Vagina (tissue), 2 donors: ENCODE measurements at regions not wholly inside any gene's neighbourhood (a gene's known extent, or its start where the extent isn't known, plus 50 kb on each side); places are given as distances from the start of the nearest gene placed in this dataset.

Source experiments
- DNase-seq, 2 donors: peaks; one replicate each; pipeline ENCODE4 v3.0.0-alpha.2; 2017; ENCODE audit errors: extremely low spot score in 2 of 2
- H3K27ac ChIP-seq: fragments of 200-600 bp; sonication (generic); one replicate; pipeline ENCODE4 v1.5.1; 2019
- H3K27me3 ChIP-seq: fragments of 200-600 bp; sonication (generic); one replicate; pipeline ENCODE4 v1.5.1; 2019
- H3K36me3 ChIP-seq, 2 donors: fragments of 200-600 bp; sonication (generic); one replicate each; pipeline ENCODE4 v1.5.1; 2017 to 2019
- H3K4me1 ChIP-seq: fragments of 200-600 bp; sonication (generic); one replicate; pipeline ENCODE4 v1.5.1; 2019
- H3K4me3 ChIP-seq, 2 donors: fragments of 200-600 bp; sonication (generic); 1 replicate in 1 of 2; 2 replicates in 1 of 2; pipeline ENCODE4 v1.5.1; 2016 to 2019
- H3K9me3 ChIP-seq: fragments of 200-600 bp; sonication (generic); one replicate; pipeline ENCODE4 v1.5.1; 2019
- CTCF ChIP-seq, 3 experiments: fragments of 450-650 bp in 2 of 3; fragments of 200-600 bp in 1 of 3; sonication (generic) in 1 of 3; IDR thresholded peaks; one replicate each; pipeline ENCODE4 v1.5.1; 2017 to 2019; ENCODE audit warnings: antibody characterized with exemption in 3 of 3, mild to moderate bottlenecking in 2 of 3, moderate library complexity in 2 of 3
- POLR2A ChIP-seq, 2 donors: fragments of 450-650 bp; IDR thresholded peaks; one replicate each; pipeline ENCODE4 v1.6.1; 2017; ENCODE audit warnings: antibody characterized with exemption in 2 of 2, mild to moderate bottlenecking in 2 of 2, moderate library complexity in 2 of 2
- POLR2AphosphoS5 ChIP-seq, 2 donors: sonication (generic); formaldehyde crosslinking; IDR thresholded peaks; one replicate each; pipeline ENCODE4 v1.9.0; 2017; ENCODE audit warnings: antibody characterized with exemption in 2 of 2, mild to moderate bottlenecking in 2 of 2, low read depth in 1 of 2; ENCODE audit not compliant: insufficient read depth in 1 of 2
- intact Hi-C: fragments of 100-400 bp; cut with DNase I; formaldehyde crosslinking; loops from one replicate; pipeline ENCODE4 v1.15.1; 2023

- Histone ChIP-seq H3K4me3 (no peak overlapping the region), H3K9me3 (no peaks in the 10 kb centered on the region), H3K27ac (no peak overlapping the region), H3K36me3 (no peaks in the 10 kb centered on the region), H3K27me3 (no peaks in the 10 kb centered on the region), H3K4me1 (no peaks in the 10 kb centered on the region)
- TF ChIP-seq POLR2A (IDR thresholded peaks at IDR 0.05) (no peak), CTCF (IDR thresholded peaks at IDR 0.05) (no peak), POLR2AphosphoS5 (IDR thresholded peaks at IDR 0.05; ENCODE audit: insufficient read depth in 1 of 2, low read depth in 1 of 2) (no peak)
- DNase-seq = no peak
- intact Hi-C loops = no loop called here
Measured at GRCh38 chr1:79129914-79130313, 123.4 kb upstream of the ADGRL4 start.

GRCh38 chr1:79128722-79129121 lies 122.2 kb upstream of the ADGRL4 start:
- H3K27me3 ChIP-seq = no peaks in the 10 kb centered on the region
- no peaks in the 10 kb centered on the region for H3K4me1 ChIP-seq
- H3K27ac ChIP-seq = no peak overlapping the region
- intact Hi-C loops = no loop called here
- DNase-seq = no peak
- H3K4me3 ChIP-seq = no peak overlapping the region
- no peak for TF ChIP-seq CTCF (IDR thresholded peaks at IDR 0.05)
- H3K36me3 ChIP-seq = no peaks in the 10 kb centered on the region
- no peaks in the 10 kb centered on the region for H3K9me3 ChIP-seq

GRCh38 chr1:79124756-79125155 lies 118.2 kb upstream of the ADGRL4 start:
- intact Hi-C loops = no loop called here
- H3K9me3 ChIP-seq = no peaks in the 10 kb centered on the region
- H3K4me3 ChIP-seq = no peak overlapping the region
- TF ChIP-seq POLR2A (IDR thresholded peaks at IDR 0.05) = no peak
- TF ChIP-seq POLR2AphosphoS5 (IDR thresholded peaks at IDR 0.05; ENCODE audit: insufficient read depth in 1 of 2, low read depth in 1 of 2) = no peak
- TF ChIP-seq CTCF (IDR thresholded peaks at IDR 0.05) = no peak
- H3K36me3 ChIP-seq = no peaks in the 10 kb centered on the region
- no peak for DNase-seq
- no peaks in the 10 kb centered on the region for H3K27me3 ChIP-seq
- H3K4me1 ChIP-seq = no peaks in the 10 kb centered on the region
- no peak overlapping the region for H3K27ac ChIP-seq

- TF ChIP-seq POLR2AphosphoS5 (IDR thresholded peaks at IDR 0.05; ENCODE audit: insufficient read depth in 1 of 2, low read depth in 1 of 2) = no peak
- TF ChIP-seq POLR2A (IDR thresholded peaks at IDR 0.05) = no peak
- no peak for TF ChIP-seq CTCF (IDR thresholded peaks at IDR 0.05)
- H3K4me3 ChIP-seq = no peak overlapping the region
- H3K27me3 ChIP-seq = no peaks in the 10 kb centered on the region
- intact Hi-C loops = no loop called here
- H3K9me3 ChIP-seq = no peaks in the 10 kb centered on the region
- no peak overlapping the region for H3K27ac ChIP-seq
- H3K4me1 ChIP-seq = no peaks in the 10 kb centered on the region
- no peak for DNase-seq
- H3K36me3 ChIP-seq = no peaks in the 10 kb centered on the region
Measured at GRCh38 chr1:79122521-79122920, 116.0 kb upstream of the ADGRL4 start.

GRCh38 chr1:79117376-79117775 lies 110.8 kb upstream of the ADGRL4 start:
- intact Hi-C loops = no loop called here
- no peak overlapping the region for H3K27ac ChIP-seq
- no peak overlapping the region for H3K4me3 ChIP-seq
- no peak for DNase-seq
- no peaks in the 10 kb centered on the region for H3K36me3 ChIP-seq
- TF ChIP-seq POLR2A (IDR thresholded peaks at IDR 0.05) (no peak), CTCF (IDR thresholded peaks at IDR 0.05) (no peak), POLR2AphosphoS5 (IDR thresholded peaks at IDR 0.05; ENCODE audit: insufficient read depth in 1 of 2, low read depth in 1 of 2) (no peak)
- no peaks in the 10 kb centered on the region for H3K9me3 ChIP-seq
- no peaks in the 10 kb centered on the region for H3K4me1 ChIP-seq
- H3K27me3 ChIP-seq = no peaks in the 10 kb centered on the region
